Osteocyte (in vitro differentiated cells): ENCODE measurements at regions not wholly inside any gene's neighbourhood (a gene's known extent, or its start where the extent isn't known, plus 50 kb on each side); places are given as distances from the start of the nearest gene placed in this dataset.

Experiments
- DNase-seq: peaks from one replicate; pipeline ENCODE4 v3.0.0; 2021; ENCODE audit warnings: mixed read lengths; ENCODE audit not compliant: unreplicated experiment; ENCODE audit errors: extremely low spot score
- H3K27ac Mint-ChIP-seq: one replicate; pipeline ENCODE4 v1.8.0; 2021; ENCODE audit warnings: mild to moderate bottlenecking, mixed read lengths; ENCODE audit not compliant: unreplicated experiment
- H3K27me3 Mint-ChIP-seq: one replicate; pipeline ENCODE4 v1.8.0; 2021; ENCODE audit warnings: mixed read lengths; ENCODE audit not compliant: unreplicated experiment
- H3K36me3 Mint-ChIP-seq: one replicate; pipeline ENCODE4 v1.8.0; 2021; ENCODE audit warnings: mixed read lengths; ENCODE audit not compliant: unreplicated experiment
- H3K4me1 Mint-ChIP-seq: one replicate; pipeline ENCODE4 v1.8.0; 2021; ENCODE audit warnings: mixed read lengths; ENCODE audit not compliant: unreplicated experiment
- H3K4me3 Mint-ChIP-seq: one replicate; pipeline ENCODE4 v1.8.0; 2021; ENCODE audit warnings: mild to moderate bottlenecking, moderate library complexity, mixed read lengths; ENCODE audit not compliant: unreplicated experiment
- H3K9me3 Mint-ChIP-seq: one replicate; pipeline ENCODE4 v1.8.0; 2021; ENCODE audit warnings: mixed read lengths; ENCODE audit not compliant: unreplicated experiment
- TF ChIP-seq, protein P1 (sequence below): fragments of 200-600 bp; sonication (generic); IDR thresholded peaks from 2 replicates; pipeline ENCODE4 v1.5.0; 2021; ENCODE audit warnings: antibody characterized with exemption, mild to moderate bottlenecking, moderate library complexity

DNA sequence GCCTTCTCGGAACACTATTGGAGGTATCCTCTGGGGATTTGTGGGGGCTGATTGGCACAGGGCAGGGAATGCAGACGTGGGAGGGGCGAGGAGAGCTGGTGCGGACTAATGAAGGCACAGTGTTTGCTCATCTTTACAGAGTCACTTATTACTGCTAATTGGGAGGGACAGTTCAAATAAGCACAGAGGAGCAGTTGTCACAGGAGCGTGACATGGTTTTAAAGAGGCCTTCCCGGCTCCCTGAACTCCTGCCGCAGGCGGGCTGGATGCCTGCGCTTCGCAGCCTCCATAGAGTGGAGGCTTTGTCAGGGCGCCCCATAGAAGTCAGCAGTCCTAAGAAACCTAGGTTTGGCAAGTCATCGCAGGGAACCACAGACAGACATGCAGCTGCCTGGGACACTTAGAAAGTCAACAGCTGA is 149.6 kb downstream of the LINC00237 start:
- DNase-seq: no peak
- TF ChIP-seq, protein P1, sequence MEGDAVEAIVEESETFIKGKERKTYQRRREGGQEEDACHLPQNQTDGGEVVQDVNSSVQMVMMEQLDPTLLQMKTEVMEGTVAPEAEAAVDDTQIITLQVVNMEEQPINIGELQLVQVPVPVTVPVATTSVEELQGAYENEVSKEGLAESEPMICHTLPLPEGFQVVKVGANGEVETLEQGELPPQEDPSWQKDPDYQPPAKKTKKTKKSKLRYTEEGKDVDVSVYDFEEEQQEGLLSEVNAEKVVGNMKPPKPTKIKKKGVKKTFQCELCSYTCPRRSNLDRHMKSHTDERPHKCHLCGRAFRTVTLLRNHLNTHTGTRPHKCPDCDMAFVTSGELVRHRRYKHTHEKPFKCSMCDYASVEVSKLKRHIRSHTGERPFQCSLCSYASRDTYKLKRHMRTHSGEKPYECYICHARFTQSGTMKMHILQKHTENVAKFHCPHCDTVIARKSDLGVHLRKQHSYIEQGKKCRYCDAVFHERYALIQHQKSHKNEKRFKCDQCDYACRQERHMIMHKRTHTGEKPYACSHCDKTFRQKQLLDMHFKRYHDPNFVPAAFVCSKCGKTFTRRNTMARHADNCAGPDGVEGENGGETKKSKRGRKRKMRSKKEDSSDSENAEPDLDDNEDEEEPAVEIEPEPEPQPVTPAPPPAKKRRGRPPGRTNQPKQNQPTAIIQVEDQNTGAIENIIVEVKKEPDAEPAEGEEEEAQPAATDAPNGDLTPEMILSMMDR: no peak
- Mint-ChIP-seq H3K9me3 (peaks cover 20% of the 10 kb centered on the region), H3K36me3 (no peaks in the 10 kb centered on the region), H3K27ac (no peak overlapping the region), H3K4me1 (no peaks in the 10 kb centered on the region), H3K4me3 (no peak overlapping the region), H3K27me3 (no peaks in the 10 kb centered on the region)

DNA sequence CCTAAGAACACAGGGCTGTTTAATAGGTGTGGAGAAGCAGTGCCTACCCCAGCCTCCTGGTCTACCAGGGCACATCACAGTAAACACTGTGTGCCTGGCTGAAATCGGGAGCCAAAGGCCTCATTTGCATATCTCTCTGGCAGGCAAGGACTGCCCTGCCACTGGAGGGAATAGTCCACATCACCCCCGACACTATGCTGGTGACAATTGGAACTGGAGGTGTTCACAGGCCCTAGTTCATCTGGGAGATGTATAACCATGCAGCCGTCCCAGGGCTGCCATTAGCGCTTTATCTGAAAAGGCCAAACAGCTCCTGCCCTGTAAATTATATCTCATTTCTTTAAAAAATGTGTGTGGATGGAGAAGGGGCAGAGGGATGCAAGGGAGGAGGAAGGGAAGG is 150.3 kb downstream of the LINC00237 start:
- no peaks in the 10 kb centered on the region for H3K27me3 Mint-ChIP-seq
- H3K4me1 Mint-ChIP-seq: no peaks in the 10 kb centered on the region
- H3K36me3 Mint-ChIP-seq: no peaks in the 10 kb centered on the region
- TF ChIP-seq, protein P1: no peak
- DNase-seq: no peak
- peaks cover 14% of the 10 kb centered on the region for H3K9me3 Mint-ChIP-seq
- H3K27ac Mint-ChIP-seq: no peak overlapping the region
- no peak overlapping the region for H3K4me3 Mint-ChIP-seq

DNA sequence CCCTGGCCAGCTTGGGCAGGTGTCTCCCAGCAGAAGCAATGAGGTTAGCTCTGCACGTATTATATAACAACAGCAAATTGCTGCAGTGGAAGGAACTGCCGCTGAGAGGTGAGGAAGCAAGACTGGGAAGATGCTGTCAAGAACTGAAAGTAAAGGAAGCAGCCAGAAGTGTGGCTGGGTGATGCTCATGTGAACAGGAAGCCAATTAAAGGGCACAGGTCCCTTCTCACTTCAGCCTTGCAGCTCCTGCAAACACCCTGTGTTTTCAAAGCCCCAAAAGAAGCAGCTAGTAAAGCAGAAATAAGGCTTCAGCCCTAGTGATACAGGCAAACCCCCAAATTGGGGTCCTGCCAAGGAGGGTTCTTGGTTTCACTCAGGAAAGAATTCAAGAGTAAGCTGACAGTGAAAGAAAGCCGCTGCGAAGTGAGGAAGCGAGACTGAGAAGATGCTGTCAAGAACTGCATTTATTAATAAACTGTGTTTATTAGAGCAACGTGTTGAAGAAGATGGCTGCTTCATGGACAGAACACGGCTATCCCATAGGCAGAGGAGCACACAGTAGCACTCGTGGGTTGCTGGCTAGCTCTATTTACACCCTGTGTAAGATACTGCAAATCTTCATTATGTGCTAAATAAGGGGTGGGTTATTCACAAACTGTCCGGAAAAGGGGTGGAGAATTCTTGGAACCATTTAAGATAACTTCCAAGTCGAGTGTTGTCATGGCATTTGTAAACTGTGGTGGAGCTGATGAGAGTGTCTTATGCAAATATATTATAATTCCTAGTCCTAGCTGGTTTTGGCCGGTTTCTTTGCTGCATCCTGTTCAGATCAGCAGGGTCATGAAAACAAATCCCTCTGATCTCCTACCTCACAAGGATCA is 152.2 kb downstream of the LINC00237 start:
- no peak overlapping the region for H3K4me3 Mint-ChIP-seq
- H3K4me1 Mint-ChIP-seq: no peaks in the 10 kb centered on the region
- no peaks in the 10 kb centered on the region for H3K27me3 Mint-ChIP-seq
- no peak for DNase-seq
- TF ChIP-seq, protein P1: no peak
- no peak overlapping the region for H3K27ac Mint-ChIP-seq
- peaks cover 13% of the 10 kb centered on the region for H3K9me3 Mint-ChIP-seq
- no peaks in the 10 kb centered on the region for H3K36me3 Mint-ChIP-seq

DNA sequence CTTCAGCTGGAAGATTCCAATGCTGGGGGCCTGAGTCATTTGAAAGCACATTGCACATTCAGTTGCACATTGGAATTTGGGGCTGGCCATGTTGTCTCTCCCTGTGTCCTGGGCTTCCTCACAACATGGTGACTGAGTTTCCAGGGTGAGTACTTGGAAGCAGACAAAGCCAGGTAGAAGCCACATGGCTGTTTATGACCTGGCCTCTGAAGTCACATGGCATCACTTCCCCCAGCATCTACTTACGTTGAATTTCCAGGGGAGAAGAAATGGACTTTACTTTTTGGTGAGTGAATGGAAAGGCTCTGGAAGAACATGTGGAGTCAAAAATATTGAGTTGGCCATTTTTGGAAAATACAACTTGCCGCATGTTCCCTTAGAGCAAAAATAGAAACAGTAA is 155.5 kb downstream of the LINC00237 start:
- H3K4me1 Mint-ChIP-seq: no peaks in the 10 kb centered on the region
- H3K27ac Mint-ChIP-seq: no peak overlapping the region
- no peaks in the 10 kb centered on the region for H3K27me3 Mint-ChIP-seq
- no peaks in the 10 kb centered on the region for H3K36me3 Mint-ChIP-seq
- TF ChIP-seq, protein P1: no peak
- no peak overlapping the region for H3K4me3 Mint-ChIP-seq
- no peak for DNase-seq
- peaks cover 11% of the 10 kb centered on the region for H3K9me3 Mint-ChIP-seq

DNA sequence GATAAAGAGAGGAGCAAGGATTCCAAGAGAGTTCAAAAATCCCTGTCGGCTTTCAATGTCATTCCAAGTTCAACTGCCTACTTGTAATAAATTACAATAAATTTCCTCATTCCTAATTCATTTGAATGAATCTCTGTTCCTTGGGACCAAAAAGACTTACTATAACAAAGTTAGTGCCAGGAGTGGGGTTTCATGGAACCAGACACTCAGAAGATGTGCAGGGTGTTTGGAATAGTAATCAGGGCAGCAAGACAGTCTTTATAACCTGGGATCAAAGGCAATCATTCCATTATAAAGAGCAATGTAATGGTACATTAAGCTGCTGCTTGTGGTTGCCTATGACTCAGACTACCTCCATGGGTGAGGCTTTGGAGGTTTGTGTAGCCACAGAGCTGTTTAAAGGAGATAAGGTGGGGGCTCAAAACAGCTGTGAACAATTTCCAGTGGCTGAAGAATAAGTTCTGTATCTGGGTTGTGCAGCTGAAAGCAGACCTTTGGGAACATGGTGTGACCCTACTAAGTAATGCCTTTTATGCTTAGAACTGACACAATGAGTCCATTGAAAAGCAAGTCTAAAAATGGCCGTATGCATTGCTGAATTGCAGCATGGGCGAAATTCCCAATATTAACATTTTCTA is 159.9 kb downstream of the LINC00237 start:
- Mint-ChIP-seq H3K4me1 (no peaks in the 10 kb centered on the region), H3K27ac (no peak overlapping the region), H3K36me3 (no peaks in the 10 kb centered on the region), H3K9me3 (peaks cover 24% of the 10 kb centered on the region), H3K4me3 (no peak overlapping the region), H3K27me3 (no peaks in the 10 kb centered on the region)
- TF ChIP-seq, protein P1: no peak
- DNase-seq: no peak
